ENCODE measurements at regions not wholly inside any gene's neighbourhood (a gene's known extent, or its start where the extent isn't known, plus 50 kb on each side); places are given as distances from the start of the nearest gene placed in this dataset.

DNA sequence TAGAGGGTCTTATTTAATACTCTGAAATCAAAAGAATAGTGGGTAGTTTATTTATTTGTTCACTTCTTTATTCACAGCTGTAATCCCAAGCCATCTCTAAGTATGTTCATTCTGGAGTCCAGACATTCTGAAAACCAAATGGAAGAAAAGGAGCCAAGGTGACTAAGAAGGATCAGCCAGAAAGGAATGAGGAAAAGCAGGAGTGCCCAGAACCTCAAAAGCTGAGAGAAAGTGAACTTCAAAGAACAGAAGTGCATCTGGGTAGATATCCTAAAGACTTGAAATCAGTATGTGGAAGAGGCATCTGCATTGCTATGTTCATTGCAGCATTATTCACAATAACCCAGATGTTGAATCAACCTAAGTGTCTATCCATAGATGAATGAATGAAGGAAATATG, 94.8 kb downstream of the VIP start:
- TF ChIP-seq TAF1 (IDR thresholded peaks at IDR 0.05; ENCODE audit: low read depth, low read length): no peak
- TF ChIP-seq POLR2A (IDR thresholded peaks at IDR 0.05; ENCODE audit: low read depth, low read length): no peak

Data from GM12891 (cell line).